Stomach (tissue), 8 donors: ENCODE measurements at regions not wholly inside any gene's neighbourhood (a gene's known extent, or its start where the extent isn't known, plus 50 kb on each side); places are given as distances from the start of the nearest gene placed in this dataset.

Experiments used
- DNase-seq, 2 donors: peaks; one replicate each; pipeline versions ENCODE4 v3.0.0 to v3.0.0-alpha.2; 2013 to 2019
- H3K27ac ChIP-seq, 5 donors: fragments of 200-600 bp in 4 of 5; sonication (generic) in 4 of 5; one replicate each; pipeline ENCODE4 v1.5.1; 2013 to 2019; ENCODE audit warnings: mild to moderate bottlenecking in 1 of 5, moderate library complexity in 1 of 5
- H3K27me3 ChIP-seq, 3 donors: fragments of 200-600 bp; sonication (generic); one replicate each; pipeline ENCODE4 v1.5.1; 2017 to 2019; ENCODE audit warnings: mixed run types in 1 of 3
- H3K36me3 ChIP-seq, 4 donors: fragments of 200-600 bp; sonication (generic); 1 replicate in 3 of 4; 2 replicates in 1 of 4; pipeline ENCODE4 v1.5.1; 2016 to 2019
- H3K4me1 ChIP-seq, 4 donors: fragments of 200-600 bp; sonication (generic); one replicate each; pipeline ENCODE4 v1.5.1; 2016 to 2019
- H3K4me3 ChIP-seq, 4 donors: fragments of 200-600 bp; sonication (generic) in 3 of 4; one replicate each; pipeline ENCODE4 v1.5.1; 2016 to 2019; ENCODE audit warnings: mild to moderate bottlenecking in 1 of 4
- H3K9me3 ChIP-seq, 4 donors: fragments of 200-600 bp; sonication (generic); one replicate each; pipeline ENCODE4 v1.5.1; 2016 to 2019
- EP300 ChIP-seq: sonication (generic); formaldehyde crosslinking; IDR thresholded peaks from one replicate; pipeline ENCODE4 v1.6.1; 2017; ENCODE audit warnings: antibody characterized with exemption
- POLR2A ChIP-seq, 4 donors: fragments of 450-650 bp; IDR thresholded peaks; one replicate each; pipeline ENCODE4 v1.6.1; 2016; ENCODE audit warnings: antibody characterized with exemption in 4 of 4, control low read depth in 2 of 4, mild to moderate bottlenecking in 1 of 4, moderate library complexity in 1 of 4
- POLR2AphosphoS5 ChIP-seq, 3 donors: sonication (generic); formaldehyde crosslinking; IDR thresholded peaks; one replicate each; pipeline ENCODE4 v1.6.1; 2016; ENCODE audit warnings: antibody characterized with exemption in 3 of 3
- WGBS, 5 donors: extraction: QIAGEN DNeasy Blood & Tissue Kit in 3 of 5; methylation state at CpG; one replicate each; pipeline versions ENCODE4 v1.1.5 to v1.1.7; 2013 to 2018; 5-methylcytosine and 5-hydroxymethylcytosine counted together
- intact Hi-C: fragments of 100-400 bp; cut with DNase I; formaldehyde crosslinking; loops from one replicate; pipeline ENCODE4 v1.15.1; 2023; ENCODE audit warnings: low total_unique reads
- TF ChIP-seq, protein P1 (sequence below), 7 experiments: fragments of 450-650 bp in 4 of 7; fragments of 200-600 bp in 3 of 7; sonication (generic) in 3 of 7; IDR thresholded peaks; one replicate each; pipeline ENCODE4 v1.5.1; 2016 to 2019; ENCODE audit warnings: antibody characterized with exemption in 7 of 7, control low read depth in 2 of 7, mild to moderate bottlenecking in 1 of 7
- donor health status: healthy with polysubstance abuse.
- donor health status: Bipolar disorder and iron deficiency.
- donor health status: healthy.

DNA sequence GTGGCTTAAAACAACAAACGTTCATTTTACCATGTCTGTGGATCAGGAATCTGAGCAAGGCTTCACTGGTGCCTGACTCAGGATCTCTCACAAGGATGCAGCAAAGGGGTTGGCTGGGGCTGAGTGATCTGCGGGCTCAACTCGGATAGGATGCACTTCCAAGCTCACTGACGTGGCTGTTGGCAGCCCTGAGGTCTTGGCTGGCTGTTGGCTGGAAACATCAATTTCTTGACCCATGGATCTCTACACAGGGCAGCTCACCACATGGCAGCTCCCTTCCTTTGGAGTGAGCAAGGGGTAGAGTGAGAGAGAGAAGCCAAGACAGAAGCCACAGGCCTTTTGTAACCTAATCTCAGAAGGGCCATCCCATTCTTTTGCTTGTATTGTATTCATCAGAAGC, 202.1 kb downstream of the NXNL2 start:
- Histone ChIP-seq H3K4me3 (no peak overlapping the region), H3K9me3 (no peaks in the 10 kb centered on the region), H3K27me3 (no peaks in the 10 kb centered on the region), H3K4me1 (no peaks in the 10 kb centered on the region), H3K36me3 (no peaks in the 10 kb centered on the region), H3K27ac (no peak overlapping the region)
- no peak for DNase-seq
- intact Hi-C loops, result no loop called here
- TF ChIP-seq, protein P1, sequence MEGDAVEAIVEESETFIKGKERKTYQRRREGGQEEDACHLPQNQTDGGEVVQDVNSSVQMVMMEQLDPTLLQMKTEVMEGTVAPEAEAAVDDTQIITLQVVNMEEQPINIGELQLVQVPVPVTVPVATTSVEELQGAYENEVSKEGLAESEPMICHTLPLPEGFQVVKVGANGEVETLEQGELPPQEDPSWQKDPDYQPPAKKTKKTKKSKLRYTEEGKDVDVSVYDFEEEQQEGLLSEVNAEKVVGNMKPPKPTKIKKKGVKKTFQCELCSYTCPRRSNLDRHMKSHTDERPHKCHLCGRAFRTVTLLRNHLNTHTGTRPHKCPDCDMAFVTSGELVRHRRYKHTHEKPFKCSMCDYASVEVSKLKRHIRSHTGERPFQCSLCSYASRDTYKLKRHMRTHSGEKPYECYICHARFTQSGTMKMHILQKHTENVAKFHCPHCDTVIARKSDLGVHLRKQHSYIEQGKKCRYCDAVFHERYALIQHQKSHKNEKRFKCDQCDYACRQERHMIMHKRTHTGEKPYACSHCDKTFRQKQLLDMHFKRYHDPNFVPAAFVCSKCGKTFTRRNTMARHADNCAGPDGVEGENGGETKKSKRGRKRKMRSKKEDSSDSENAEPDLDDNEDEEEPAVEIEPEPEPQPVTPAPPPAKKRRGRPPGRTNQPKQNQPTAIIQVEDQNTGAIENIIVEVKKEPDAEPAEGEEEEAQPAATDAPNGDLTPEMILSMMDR (IDR thresholded peaks at IDR 0.05), result no peak
- TF ChIP-seq POLR2A (IDR thresholded peaks at IDR 0.05) (no peak), EP300 (no peak), POLR2AphosphoS5 (IDR thresholded peaks at IDR 0.05) (no peak)
- WGBS, 5 donors, result 61 to 95% (median 92%) methylated on average over 3 to 4 of the region's 4 CpGs

DNA sequence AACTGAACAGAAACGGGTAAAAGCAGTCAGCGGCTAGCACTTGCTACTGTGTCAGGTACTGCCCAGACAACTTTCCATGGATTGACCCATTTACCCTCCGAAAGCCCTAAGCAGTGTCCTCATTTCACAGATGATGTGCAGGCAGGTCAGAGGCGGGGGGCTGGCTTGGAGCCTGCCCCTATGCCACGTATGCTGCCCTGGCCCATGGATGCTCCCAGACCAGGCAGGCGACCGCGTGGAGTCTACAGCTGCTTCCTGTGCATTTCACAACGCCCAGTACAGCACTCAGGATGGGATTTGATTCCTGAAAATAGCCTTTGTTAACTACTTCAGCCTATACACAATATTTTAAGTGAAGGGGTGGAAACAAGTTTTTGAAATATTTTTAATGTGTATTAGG, 202.9 kb downstream of the NXNL2 start:
- Histone ChIP-seq H3K4me3 (no peak overlapping the region), H3K27me3 (no peaks in the 10 kb centered on the region), H3K27ac (no peak overlapping the region), H3K36me3 (no peaks in the 10 kb centered on the region), H3K4me1 (peaks cover 0 to 5% (median 5%) of the 10 kb centered on the region in 4 donors), H3K9me3 (no peaks in the 10 kb centered on the region)
- intact Hi-C loops, result no loop called here
- WGBS, 5 donors, result 72 to 82% (median 80%) methylated on average over 9 of the region's 9 CpGs
- DNase-seq, result no peak
- TF ChIP-seq POLR2A (IDR thresholded peaks at IDR 0.05), result no peak

DNA sequence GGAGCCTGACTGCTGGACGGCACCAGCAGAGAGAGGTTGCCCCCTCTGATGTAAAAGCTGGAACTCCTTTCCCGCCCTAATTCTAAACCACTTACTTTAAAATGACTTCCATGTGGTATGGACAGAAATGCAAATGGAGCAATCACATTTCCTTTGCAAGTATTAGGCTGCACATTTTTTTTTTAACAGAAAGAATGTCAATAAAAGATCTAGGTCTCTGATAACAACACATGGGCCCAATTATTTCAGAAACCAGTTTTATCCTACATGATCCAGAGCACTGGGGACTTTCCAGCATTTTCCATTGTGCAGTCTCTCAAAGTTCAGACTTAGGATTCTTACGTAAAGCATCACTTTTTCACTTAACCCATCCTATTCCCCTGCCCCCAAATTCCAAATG, 203.7 kb downstream of the NXNL2 start:
- intact Hi-C loops, result no loop called here
- no peak overlapping the region for H3K4me3 ChIP-seq
- H3K4me1 ChIP-seq, result peaks cover 0 to 13% (median 10%) of the 10 kb centered on the region in 4 donors
- DNase-seq, result peak in 1 of 2 donors; percentile 52
- no peak overlapping the region for H3K27ac ChIP-seq
- WGBS, 5 donors, result 38 to 65% (median 59%) methylated on average over 3 of the region's 3 CpGs
- H3K9me3 ChIP-seq, result no peaks in the 10 kb centered on the region
- TF ChIP-seq, protein P1 (IDR thresholded peaks at IDR 0.05), result no peak
- TF ChIP-seq EP300, result no peak
- TF ChIP-seq POLR2AphosphoS5 (IDR thresholded peaks at IDR 0.05), result no peak
- no peak for TF ChIP-seq POLR2A (IDR thresholded peaks at IDR 0.05)
- no peaks in the 10 kb centered on the region for H3K27me3 ChIP-seq
- no peaks in the 10 kb centered on the region for H3K36me3 ChIP-seq

DNA sequence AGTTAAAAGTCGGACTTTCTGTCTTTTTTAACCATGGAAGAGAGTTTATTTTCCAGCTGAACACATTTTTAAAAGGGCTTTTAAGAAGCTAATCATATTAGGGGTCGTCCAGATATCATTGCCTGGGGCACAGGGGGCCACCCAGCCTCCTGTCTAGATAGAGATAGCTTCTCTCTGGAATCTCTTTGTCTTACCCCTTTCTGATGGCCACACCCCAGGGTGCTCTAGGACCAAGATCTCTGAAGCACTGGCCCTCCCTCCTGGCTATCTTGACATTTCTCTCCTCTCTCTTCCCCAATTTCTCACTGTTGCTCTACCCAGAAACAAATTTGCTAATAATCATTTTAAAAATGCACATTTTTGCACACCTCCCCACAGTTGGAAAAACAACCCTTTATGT, 204.4 kb downstream of the NXNL2 start:
- Histone ChIP-seq H3K27ac (no peak overlapping the region), H3K4me1 (peaks cover 0 to 20% (median 13%) of the 10 kb centered on the region in 4 donors), H3K27me3 (no peaks in the 10 kb centered on the region), H3K36me3 (no peaks in the 10 kb centered on the region), H3K9me3 (no peaks in the 10 kb centered on the region), H3K4me3 (no peak overlapping the region)
- intact Hi-C loops, result no loop called here
- TF ChIP-seq POLR2A (IDR thresholded peaks at IDR 0.05) (no peak), EP300 (no peak), POLR2AphosphoS5 (IDR thresholded peaks at IDR 0.05) (no peak)
- TF ChIP-seq, protein P1 (IDR thresholded peaks at IDR 0.05), result no peak
- WGBS, 5 donors, result 53 to 68% (median 55%) methylated on average over 2 of the region's 2 CpGs
- DNase-seq, result no peak

DNA sequence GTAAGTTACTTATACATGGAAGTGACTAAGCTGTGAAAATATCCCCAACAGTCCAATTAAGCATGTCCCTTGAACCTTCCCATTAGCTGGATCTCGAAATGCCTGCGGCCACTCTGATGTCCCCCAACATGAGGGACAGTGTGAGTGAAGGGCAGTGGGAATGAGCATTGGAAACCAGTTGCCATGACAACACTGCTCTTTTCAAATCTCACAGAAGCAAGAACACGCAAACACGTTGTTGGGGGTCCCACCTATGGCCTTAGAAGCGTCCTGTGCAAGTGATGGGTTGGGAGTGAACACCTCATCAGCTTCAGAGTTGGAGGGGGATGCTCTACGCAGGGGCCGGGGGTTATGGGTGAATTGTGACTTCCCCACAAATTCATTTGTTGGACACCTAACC, 205.9 kb downstream of the NXNL2 start:
- H3K27me3 ChIP-seq, result no peaks in the 10 kb centered on the region
- H3K4me1 ChIP-seq, result peaks cover 0 to 33% (median 20%) of the 10 kb centered on the region in 4 donors
- intact Hi-C loops, result no loop called here
- no peak overlapping the region for H3K4me3 ChIP-seq
- H3K36me3 ChIP-seq, result no peaks in the 10 kb centered on the region
- no peak overlapping the region for H3K27ac ChIP-seq
- DNase-seq, result no peak
- no peak for TF ChIP-seq POLR2A (IDR thresholded peaks at IDR 0.05)
- no peak for TF ChIP-seq EP300
- TF ChIP-seq POLR2AphosphoS5 (IDR thresholded peaks at IDR 0.05), result no peak
- TF ChIP-seq, protein P1 (IDR thresholded peaks at IDR 0.05), result no peak
- no peaks in the 10 kb centered on the region for H3K9me3 ChIP-seq
- 84 to 92% (median 90%) methylated on average over 7 of the region's 7 CpGs for WGBS, 5 donors
